HCT116 (cell line): ENCODE measurements at regions not wholly inside any gene's neighbourhood (a gene's known extent, or its start where the extent isn't known, plus 50 kb on each side); places are given as distances from the start of the nearest gene placed in this dataset.

Experiments
- ATAC-seq: fragments of 200-7000 bp; cut with Tn5 transposase; 2 replicates; pipeline ENCODE4 v1.9.1; 2020; ENCODE audit warnings: mild to moderate bottlenecking, moderate library complexity
- BruUV-seq: library from RNA; stranded (reverse); fragments of 400-500 nt; replicated peaks from 2 replicates; lab custom pipeline; 2021; lab: Mats Ljungman, UMichigan
- CTCF ChIA-PET: fragments of 300-600 bp; sonication (Branson Sonifier 250); formaldehyde crosslinking; loops from one replicate; lab custom pipeline; 2021; ENCODE audit warnings: antibody characterized with exemption; lab: Charles Lee
- POLR2A ChIA-PET: fragments of 300-600, 350-600 bp; sonication (Branson Sonifier 250); formaldehyde crosslinking; loops from one replicate; lab custom pipeline; 2021; ENCODE audit warnings: antibody characterized with exemption; lab: Charles Lee
- RAD21 ChIA-PET, 2 experiments: fragments of 300-600 bp; sonication (Branson Sonifier 250); formaldehyde crosslinking; loops; one replicate each; lab custom pipeline; 2023; ENCODE audit warnings: low total read pairs in 2 of 2; ENCODE audit not compliant: uncharacterized antibody in 2 of 2, unreplicated experiment in 2 of 2, low non-redundant PET in 1 of 2; lab: Charles Lee
- DNase-seq: peaks from one replicate; pipeline ENCODE4 v3.0.0-alpha.2; 2010; ENCODE audit warnings: low read depth, low spot score
- H2AFZ ChIP-seq: fragments of 200-600 bp; shearing (Covaris generic), sonication (generic); 2 replicates; pipeline ENCODE4 v1.6.1; 2017; ENCODE audit warnings: low read depth, mixed run types, mixed read lengths, antibody characterized with exemption, low read length; ENCODE audit not compliant: poor library complexity, severe bottlenecking
- H3K27ac ChIP-seq: 2 replicates; pipeline ENCODE4 v1.5.1; 2012; ENCODE audit warnings: low read depth, low read length
- H3K27me3 ChIP-seq: fragments of 200-600 bp; sonication (generic); 2 replicates; pipeline ENCODE4 v1.6.1; 2016; ENCODE audit warnings: mixed run types, low read length, mixed read lengths; ENCODE audit not compliant: insufficient read depth
- H3K36me3 ChIP-seq, 2 experiments: fragments of 200-500 bp in 1 of 2; fragments of 200-600 bp in 1 of 2; sonication (Bioruptor generic) in 1 of 2; sonication (generic) in 1 of 2; 2 replicates each; pipeline versions ENCODE4 v1.5.1 to v1.6.1; 2014 to 2016; ENCODE audit warnings: low read length in 2 of 2, inconsistent platforms in 1 of 2, mixed read lengths in 1 of 2, mixed run types in 1 of 2; ENCODE audit not compliant: insufficient read depth in 2 of 2, control insufficient read depth in 1 of 2
- H3K4me1 ChIP-seq, 2 experiments: fragments of 200-600 bp in 1 of 2; sonication (generic) in 1 of 2; 2 replicates each; pipeline versions ENCODE4 v1.5.1 to v1.6.1; 2012 to 2017; ENCODE audit warnings: low read length in 2 of 2, inconsistent platforms in 1 of 2, mild to moderate bottlenecking in 1 of 2, mixed read lengths in 1 of 2, mixed run types in 1 of 2, moderate library complexity in 1 of 2; ENCODE audit not compliant: insufficient read depth in 2 of 2, control insufficient read depth in 1 of 2
- H3K4me2 ChIP-seq: fragments of 200-600 bp; sonication (generic); 2 replicates; pipeline ENCODE4 v1.6.1; 2017; ENCODE audit warnings: mixed run types, low read length, mixed read lengths
- H3K4me3 ChIP-seq, 2 experiments: fragments of 200-600 bp in 1 of 2; sonication (generic) in 1 of 2; replicated peaks in 1 of 2; 2 replicates each; pipeline ENCODE4 v1.5.1; 2011 to 2016; ENCODE audit warnings: low read length in 2 of 2, control low read depth in 1 of 2, low read depth in 1 of 2, mild to moderate bottlenecking in 1 of 2, mixed read lengths in 1 of 2, mixed run types in 1 of 2
- H3K79me2 ChIP-seq: fragments of 200-600 bp; sonication (generic); 2 replicates; pipeline ENCODE4 v1.6.1; 2017; ENCODE audit warnings: mild to moderate bottlenecking, mixed run types, low read length, moderate library complexity, mixed read lengths; ENCODE audit not compliant: insufficient read depth
- H3K9ac ChIP-seq: fragments of 200-600 bp; sonication (generic); 2 replicates; pipeline ENCODE4 v1.6.1; 2016; ENCODE audit warnings: low read length, mixed read lengths
- H3K9me2 ChIP-seq: fragments of 200-600 bp; sonication (generic), shearing (Covaris generic); 2 replicates; pipeline ENCODE4 v1.6.1; 2017; ENCODE audit warnings: mixed run types, mild to moderate bottlenecking, moderate library complexity; ENCODE audit not compliant: insufficient read depth
- H3K9me3 ChIP-seq, 2 experiments: fragments of 200-500 bp in 1 of 2; fragments of 200-600 bp in 1 of 2; sonication (Bioruptor generic) in 1 of 2; sonication (generic) in 1 of 2; 2 replicates each; pipeline ENCODE4 v1.6.1; 2014 to 2017; ENCODE audit warnings: low read length in 2 of 2, mixed read lengths in 2 of 2, inconsistent platforms in 1 of 2, low read depth in 1 of 2, mild to moderate bottlenecking in 1 of 2, mixed run types in 1 of 2, moderate library complexity in 1 of 2; ENCODE audit not compliant: control insufficient read depth in 1 of 2, insufficient read depth in 1 of 2
- H4K20me1 ChIP-seq: fragments of 200-600 bp; sonication (generic), shearing (Covaris generic); 2 replicates; pipeline ENCODE4 v1.6.1; 2017; ENCODE audit warnings: mixed run types, mild to moderate bottlenecking, moderate library complexity; ENCODE audit not compliant: insufficient read depth
- CBX3 ChIP-seq: IDR thresholded peaks from 2 replicates; pipeline ENCODE4 v1.6.1; 2012; ENCODE audit warnings: low read depth
- EGR1 ChIP-seq: IDR thresholded peaks from 2 replicates; pipeline ENCODE4 v1.6.1; 2012; ENCODE audit warnings: low read depth
- EZH2 ChIP-seq: fragments of 200-600 bp; sonication (generic); IDR thresholded peaks from 2 replicates; pipeline ENCODE4 v1.6.1; 2017; ENCODE audit warnings: antibody characterized with exemption, mixed run types
- EZH2phosphoT487 ChIP-seq: fragments of 200-600 bp; IDR thresholded peaks from 2 replicates; pipeline ENCODE4 v1.6.1; 2018; ENCODE audit warnings: antibody characterized with exemption, borderline replicate concordance
- POLR2A ChIP-seq: IDR thresholded peaks from 2 replicates; pipeline ENCODE4 v1.7.0; 2011; ENCODE audit warnings: borderline replicate concordance; ENCODE audit not compliant: insufficient read depth, insufficient read length; ENCODE audit errors: extremely low read depth
- POLR2AphosphoS5 ChIP-seq: IDR thresholded peaks from 2 replicates; pipeline ENCODE4 v1.6.1; 2011; ENCODE audit warnings: mild to moderate bottlenecking, low read depth, low read length, moderate library complexity
- RAD21 ChIP-seq: IDR thresholded peaks from 2 replicates; pipeline ENCODE4 v1.6.1; 2012; ENCODE audit warnings: low read depth, mild to moderate bottlenecking
- SIN3A ChIP-seq: IDR thresholded peaks from 2 replicates; pipeline ENCODE4 v1.6.1; 2012; ENCODE audit warnings: low read depth
- SRF ChIP-seq: IDR thresholded peaks from 2 replicates; pipeline ENCODE4 v1.6.1; 2012; ENCODE audit warnings: low read depth
- TCF7L2 ChIP-seq: IDR thresholded peaks from 2 replicates; pipeline ENCODE4 v1.7.0; 2011; ENCODE audit warnings: borderline replicate concordance, inconsistent platforms; ENCODE audit not compliant: insufficient read depth, insufficient read length; ENCODE audit errors: extremely low read depth
- YY1 ChIP-seq: IDR thresholded peaks from 2 replicates; pipeline ENCODE4 v1.6.1; 2011; ENCODE audit warnings: low read length, low read depth, moderate library complexity, mild to moderate bottlenecking; ENCODE audit not compliant: insufficient replicate concordance; ENCODE audit errors: extremely low read depth
- ZFX ChIP-seq: fragments of 450-650 bp; IDR thresholded peaks from 2 replicates; pipeline ENCODE4 v1.6.1; 2017
- intact Hi-C: fragments of 100-400 bp; cut with micrococcal nuclease; formaldehyde crosslinking; loops from 2 replicates; pipeline ENCODE4 v1.10.0; 2022
- TF ChIP-seq, protein P1 (sequence below): IDR thresholded peaks from 2 replicates; pipeline ENCODE4 v1.6.1; 2012
- TF ChIP-seq, protein P2 (sequence below): IDR thresholded peaks from 2 replicates; pipeline ENCODE4 v1.6.1; 2012
- TF ChIP-seq, protein P3 (sequence below): IDR thresholded peaks from 2 replicates; pipeline ENCODE4 v1.6.1; 2011; ENCODE audit warnings: mild to moderate bottlenecking, low read length, moderate library complexity; ENCODE audit not compliant: insufficient replicate concordance; ENCODE audit errors: extremely low read depth

DNA sequence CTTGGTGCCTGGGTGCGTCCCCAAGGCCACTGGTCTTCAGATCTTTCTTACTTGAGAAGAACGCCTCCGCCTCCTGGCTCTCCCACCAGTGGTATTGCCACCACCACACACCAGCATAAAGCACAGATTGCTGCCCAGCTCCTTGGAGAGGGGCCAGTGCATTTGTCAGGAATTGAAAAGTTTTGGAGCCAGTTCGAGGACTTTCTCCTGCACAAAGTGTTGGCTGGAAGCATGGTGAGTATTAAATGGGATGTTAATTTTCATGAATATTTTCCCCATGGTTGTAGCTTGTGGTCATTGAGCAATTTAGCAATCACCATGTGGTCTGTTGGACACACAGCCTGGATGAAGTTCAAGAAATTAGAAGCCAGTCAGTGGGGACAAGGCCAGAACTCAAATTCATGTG is 684.6 kb upstream of the FANCL start:
- Histone ChIP-seq H3K4me1 (no peaks in the 10 kb centered on the region), H4K20me1 (no peaks in the 10 kb centered on the region), H3K9ac (no peak overlapping the region), H3K9me3 (no peaks in the 10 kb centered on the region), H3K27me3 (no peaks in the 10 kb centered on the region; the same call in 1 of the 2 replicates), H3K79me2 (no peaks in the 10 kb centered on the region), H3K4me2 (no peak overlapping the region), H3K9me2 (no peaks in the 10 kb centered on the region), H2AFZ (no peak overlapping the region), H3K36me3 (no peaks in the 10 kb centered on the region), H3K4me3 (no peak overlapping the region), H3K27ac (no peak overlapping the region)
- RAD21 ChIA-PET = no interaction called here
- POLR2A ChIA-PET = no interaction called here
- intact Hi-C loops = no loop called here
- BruUV-seq = no TSS peak
- no peak for DNase-seq
- CTCF ChIA-PET = no interaction called here
- ATAC-seq = no peak
- TF ChIP-seq ZFX = no peak
- TF ChIP-seq, protein P1, sequence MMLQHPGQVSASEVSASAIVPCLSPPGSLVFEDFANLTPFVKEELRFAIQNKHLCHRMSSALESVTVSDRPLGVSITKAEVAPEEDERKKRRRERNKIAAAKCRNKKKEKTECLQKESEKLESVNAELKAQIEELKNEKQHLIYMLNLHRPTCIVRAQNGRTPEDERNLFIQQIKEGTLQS = no peak
- TF ChIP-seq CBX3 = no peak
- no peak for TF ChIP-seq SIN3A
- no peak for TF ChIP-seq YY1
- TF ChIP-seq TCF7L2 = no peak
- TF ChIP-seq, protein P2, sequence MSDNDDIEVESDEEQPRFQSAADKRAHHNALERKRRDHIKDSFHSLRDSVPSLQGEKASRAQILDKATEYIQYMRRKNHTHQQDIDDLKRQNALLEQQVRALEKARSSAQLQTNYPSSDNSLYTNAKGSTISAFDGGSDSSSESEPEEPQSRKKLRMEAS = no peak
- no peak for TF ChIP-seq RAD21
- TF ChIP-seq, protein P3, sequence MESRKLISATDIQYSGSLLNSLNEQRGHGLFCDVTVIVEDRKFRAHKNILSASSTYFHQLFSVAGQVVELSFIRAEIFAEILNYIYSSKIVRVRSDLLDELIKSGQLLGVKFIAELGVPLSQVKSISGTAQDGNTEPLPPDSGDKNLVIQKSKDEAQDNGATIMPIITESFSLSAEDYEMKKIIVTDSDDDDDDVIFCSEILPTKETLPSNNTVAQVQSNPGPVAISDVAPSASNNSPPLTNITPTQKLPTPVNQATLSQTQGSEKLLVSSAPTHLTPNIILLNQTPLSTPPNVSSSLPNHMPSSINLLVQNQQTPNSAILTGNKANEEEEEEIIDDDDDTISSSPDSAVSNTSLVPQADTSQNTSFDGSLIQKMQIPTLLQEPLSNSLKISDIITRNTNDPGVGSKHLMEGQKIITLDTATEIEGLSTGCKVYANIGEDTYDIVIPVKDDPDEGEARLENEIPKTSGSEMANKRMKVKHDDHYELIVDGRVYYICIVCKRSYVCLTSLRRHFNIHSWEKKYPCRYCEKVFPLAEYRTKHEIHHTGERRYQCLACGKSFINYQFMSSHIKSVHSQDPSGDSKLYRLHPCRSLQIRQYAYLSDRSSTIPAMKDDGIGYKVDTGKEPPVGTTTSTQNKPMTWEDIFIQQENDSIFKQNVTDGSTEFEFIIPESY = no peak
- no peak for TF ChIP-seq EGR1
- no peak for TF ChIP-seq POLR2A
- no peak for TF ChIP-seq EZH2phosphoT487
- no peak for TF ChIP-seq EZH2
- TF ChIP-seq POLR2AphosphoS5 = no peak
- TF ChIP-seq SRF = no peak
